CD14-positive monocyte (primary cell): ENCODE measurements at regions not wholly inside any gene's neighbourhood (a gene's known extent, or its start where the extent isn't known, plus 50 kb on each side); places are given as distances from the start of the nearest gene placed in this dataset.

Source experiments
- DNase-seq, 3 donors: peaks; one replicate each; pipeline ENCODE4 v3.0.0-alpha.2; 2011 to 2022
- H2AFZ ChIP-seq: 2 replicates; pipeline ENCODE4 v1.6.0; 2012; ENCODE audit warnings: mild to moderate bottlenecking, low read depth, low read length, inconsistent platforms; ENCODE audit not compliant: insufficient read depth, poor library complexity, severe bottlenecking
- H3K27ac ChIP-seq, 2 donors: 1 replicate in 1 of 2; 2 replicates in 1 of 2; pipeline ENCODE4 v1.5.1; 2012 to 2013; ENCODE audit warnings: low read length in 2 of 2, control low read depth in 1 of 2, inconsistent platforms in 1 of 2, low read depth in 1 of 2, mild to moderate bottlenecking in 1 of 2
- H3K27me3 ChIP-seq, 2 donors: one replicate each; pipeline versions ENCODE4 v1.6.0 to v1.6.1; 2011 to 2013; ENCODE audit warnings: low read length in 2 of 2; ENCODE audit not compliant: control insufficient read depth in 2 of 2, insufficient read depth in 2 of 2
- H3K36me3 ChIP-seq, 2 donors: replicated peaks in 1 of 2; 1 replicate in 1 of 2; 2 replicates in 1 of 2; pipeline versions ENCODE4 v1.5.1 to v1.6.1; 2012 to 2013; ENCODE audit warnings: low read length in 2 of 2, control low read depth in 1 of 2, inconsistent platforms in 1 of 2, mild to moderate bottlenecking in 1 of 2; ENCODE audit not compliant: insufficient read depth in 2 of 2, control insufficient read depth in 1 of 2
- H3K4me1 ChIP-seq, 2 donors: 1 replicate in 1 of 2; 2 replicates in 1 of 2; pipeline versions ENCODE4 v1.5.1 to v1.6.1; 2012 to 2013; ENCODE audit warnings: low read length in 2 of 2, control low read depth in 1 of 2, inconsistent platforms in 1 of 2, mild to moderate bottlenecking in 1 of 2, moderate library complexity in 1 of 2; ENCODE audit not compliant: insufficient read depth in 2 of 2, control insufficient read depth in 1 of 2
- H3K4me2 ChIP-seq: replicated peaks from 2 replicates; pipeline ENCODE3; 2012; ENCODE audit warnings: low read length, moderate library complexity, mild to moderate bottlenecking; ENCODE audit not compliant: poor library complexity, severe bottlenecking; ENCODE audit errors: extremely low read depth
- H3K4me3 ChIP-seq, 3 experiments: fragments of 200-600 bp in 1 of 3; sonication (generic) in 1 of 3; replicated peaks in 1 of 3; 1 replicate in 2 of 3; 2 replicates in 1 of 3; pipeline ENCODE4 v1.5.1; 2011 to 2013; ENCODE audit warnings: low read length in 3 of 3, mild to moderate bottlenecking in 3 of 3, control low read depth in 2 of 3, low read depth in 2 of 3, inconsistent platforms in 1 of 3, moderate library complexity in 1 of 3
- H3K79me2 ChIP-seq: 2 replicates; pipeline ENCODE4 v1.6.0; 2012; ENCODE audit warnings: mild to moderate bottlenecking, control low read depth, inconsistent platforms, low read length, moderate library complexity; ENCODE audit not compliant: insufficient read depth
- H3K9ac ChIP-seq: 2 replicates; pipeline ENCODE4 v1.6.0; 2017; ENCODE audit warnings: low read length, mild to moderate bottlenecking; ENCODE audit not compliant: insufficient read depth, poor library complexity, severe bottlenecking
- H3K9me3 ChIP-seq, 2 donors: replicated peaks in 1 of 2; 1 replicate in 1 of 2; 2 replicates in 1 of 2; pipeline versions ENCODE4 v1.5.1 to v1.6.1; 2012 to 2013; ENCODE audit warnings: low read length in 2 of 2, control low read depth in 1 of 2; ENCODE audit not compliant: control insufficient read depth in 1 of 2, insufficient read depth in 1 of 2
- H4K20me1 ChIP-seq: 2 replicates; pipeline ENCODE4 v1.6.0; 2012; ENCODE audit warnings: mild to moderate bottlenecking, low read length, control low read depth, moderate library complexity; ENCODE audit not compliant: insufficient read depth
- H3K27ac Mint-ChIP-seq, 7 donors: one replicate each; pipeline ENCODE4 v1.8.0; 2020; ENCODE audit warnings: mild to moderate bottlenecking in 7 of 7, mixed read lengths in 7 of 7, moderate library complexity in 6 of 7, inconsistent platforms in 2 of 7
- H3K27me3 Mint-ChIP-seq, 3 donors: one replicate each; pipeline ENCODE4 v1.8.0; 2021 to 2022; ENCODE audit warnings: low read depth in 3 of 3, mild to moderate bottlenecking in 3 of 3, mixed read lengths in 3 of 3, moderate library complexity in 3 of 3, inconsistent platforms in 1 of 3
- H3K36me3 Mint-ChIP-seq, 2 donors: one replicate each; pipeline ENCODE4 v1.8.0; 2020; ENCODE audit warnings: mixed read lengths in 2 of 2, inconsistent platforms in 1 of 2, mild to moderate bottlenecking in 1 of 2
- H3K4me1 Mint-ChIP-seq: one replicate; pipeline ENCODE4 v1.8.0; 2020; ENCODE audit warnings: mild to moderate bottlenecking, mixed read lengths
- H3K4me3 Mint-ChIP-seq, 2 donors: one replicate each; pipeline ENCODE4 v1.8.0; 2020; ENCODE audit warnings: mild to moderate bottlenecking in 2 of 2, mixed read lengths in 2 of 2, moderate library complexity in 1 of 2
- H3K9me3 Mint-ChIP-seq, 7 donors: one replicate each; pipeline ENCODE4 v1.8.0; 2020 to 2022; ENCODE audit warnings: mixed read lengths in 7 of 7, mild to moderate bottlenecking in 6 of 7, moderate library complexity in 6 of 7, inconsistent platforms in 2 of 7
- CTCF ChIP-seq: fragments of 200-600 bp; IDR thresholded peaks from one replicate; pipeline ENCODE4 v1.8.0; 2022; ENCODE audit warnings: antibody characterized with exemption, mild to moderate bottlenecking
- whole genome bisulfite sequencing: methylation state at CpG from one replicate; pipeline ENCODE4 v1.1.5; 2013; ENCODE audit warnings: missing lambda C conversion rate; ENCODE audit not compliant: insufficient coverage; 5-methylcytosine and 5-hydroxymethylcytosine counted together
- intact Hi-C, 2 donors: fragments of 100-400 bp; cut with micrococcal nuclease; formaldehyde crosslinking; loops; one replicate each; pipeline versions ENCODE4 v1.15.0 to v1.15.1; 2023

GRCh38 chr11:95659088-95659487 lies 130.5 kb downstream of the FAM76B start:
- Mint-ChIP-seq H3K27me3 (peaks cover 0 to 2% (median 1%) of the 10 kb centered on the region in 3 donors), H3K27ac (no peak overlapping the region), H3K9me3 (peaks cover 0 to 6% (median 0%) of the 10 kb centered on the region in 7 donors), H3K4me3 (no peak overlapping the region), H3K36me3 (no peaks in the 10 kb centered on the region), H3K4me1 (no peaks in the 10 kb centered on the region)
- H3K27me3 ChIP-seq: no peaks in the 10 kb centered on the region
- no peak overlapping the region for H3K4me3 ChIP-seq
- H3K4me2 ChIP-seq: no peak overlapping the region
- no peaks in the 10 kb centered on the region for H3K79me2 ChIP-seq
- no peak for DNase-seq
- TF ChIP-seq CTCF: no peak
- no peaks in the 10 kb centered on the region for H3K4me1 ChIP-seq
- intact Hi-C loops: no loop called here
- H3K9ac ChIP-seq: no peak overlapping the region
- no CpG with 5 or more reads among the region's 1 CpG for WGBS
- no peaks in the 10 kb centered on the region for H3K9me3 ChIP-seq
- no peak overlapping the region for H3K27ac ChIP-seq
- no peaks in the 10 kb centered on the region for H4K20me1 ChIP-seq
- no peak overlapping the region for H2AFZ ChIP-seq
- no peaks in the 10 kb centered on the region for H3K36me3 ChIP-seq

- H3K27ac Mint-ChIP-seq: no peak overlapping the region
- H3K9me3 Mint-ChIP-seq: peaks cover 0 to 1% (median 0%) of the 10 kb centered on the region in 7 donors
- H2AFZ ChIP-seq: no peak overlapping the region
- H3K27me3 ChIP-seq: no peaks in the 10 kb centered on the region
- peaks cover 15% of the 10 kb centered on the region for H3K4me1 Mint-ChIP-seq
- no peaks in the 10 kb centered on the region for H3K36me3 Mint-ChIP-seq
- no peak for DNase-seq
- no peak overlapping the region for H3K4me3 ChIP-seq
- no peak overlapping the region for H3K4me3 Mint-ChIP-seq
- peaks cover 0 to 1% (median 1%) of the 10 kb centered on the region in 3 donors for H3K27me3 Mint-ChIP-seq
- peaks cover 7% of the 10 kb centered on the region in 2 donors for H3K4me1 ChIP-seq
- intact Hi-C loops: no loop called here
- no peak for TF ChIP-seq CTCF
- WGBS: no CpG with 5 or more reads among the region's 1 CpG
- H3K79me2 ChIP-seq: no peaks in the 10 kb centered on the region
- no peak overlapping the region for H3K9ac ChIP-seq
- H3K36me3 ChIP-seq: no peaks in the 10 kb centered on the region
- H3K9me3 ChIP-seq: no peaks in the 10 kb centered on the region
- no peak overlapping the region for H3K4me2 ChIP-seq
- no peaks in the 10 kb centered on the region for H4K20me1 ChIP-seq
- no peak overlapping the region for H3K27ac ChIP-seq
Observed at GRCh38 chr11:95655536-95655935, 134.0 kb downstream of the FAM76B start.
